Stimulated activated CD8-positive, alpha-beta memory T cell treated with anti-CD3 and anti-CD28 coated beads, Interleukin-15, amount 100 ng/mL, for 48 hours (primary cell): ENCODE measurements at regions not wholly inside any gene's neighbourhood (a gene's known extent, or its start where the extent isn't known, plus 50 kb on each side); places are given as distances from the start of the nearest gene placed in this dataset.

Experiments used
- DNase-seq, 2 donors: peaks; one replicate each; pipeline ENCODE4 v3.0.0-alpha.2; 2020; ENCODE audit warnings: low read depth in 2 of 2

GRCh38 chr6:168884050-168884645 is 369.5 kb downstream of the THBS2 start:
- DNase-seq, result no peak

GRCh38 chr6:168883410-168884049 is 370.1 kb downstream of the THBS2 start:
- no peak for DNase-seq

GRCh38 chr6:168880271-168880670 is 373.4 kb downstream of the THBS2 start:
- DNase-seq, result no peak

GRCh38 chr6:168877821-168878282 is 375.8 kb downstream of the THBS2 start:
- DNase-seq, result no peak

GRCh38 chr6:168876956-168877355 is 376.7 kb downstream of the THBS2 start:
- no peak for DNase-seq

GRCh38 chr6:168875811-168876576 is 377.7 kb downstream of the THBS2 start:
- no peak for DNase-seq

- DNase-seq, result no peak
Observed at GRCh38 chr6:168874637-168875036, 379.0 kb downstream of the THBS2 start.

GRCh38 chr6:168873278-168874190 is 380.1 kb downstream of the THBS2 start:
- no peak for DNase-seq

GRCh38 chr6:168871642-168872315 is 381.9 kb downstream of the THBS2 start:
- DNase-seq, result no peak

GRCh38 chr6:168870982-168871381 is 382.7 kb downstream of the THBS2 start:
- DNase-seq, result no peak

- no peak for DNase-seq
Observed at GRCh38 chr6:168867247-168868102, 386.2 kb downstream of the THBS2 start.

- no peak for DNase-seq
Observed at GRCh38 chr6:168866534-168866933, 387.1 kb downstream of the THBS2 start.

GRCh38 chr6:168865522-168865921 is 388.1 kb downstream of the THBS2 start:
- no peak for DNase-seq

- no peak for DNase-seq
Observed at GRCh38 chr6:168864541-168865460, 388.8 kb downstream of the THBS2 start.

- no peak for DNase-seq
Observed at GRCh38 chr6:168863467-168863866, 390.2 kb downstream of the THBS2 start.

GRCh38 chr6:168862346-168862980 is 391.2 kb downstream of the THBS2 start:
- no peak for DNase-seq

- DNase-seq, result no peak
Observed at GRCh38 chr6:168860987-168861386, 392.7 kb downstream of the THBS2 start.

GRCh38 chr6:168860341-168860740 is 393.3 kb downstream of the THBS2 start:
- no peak for DNase-seq

- DNase-seq, result no peak
Observed at GRCh38 chr6:168858926-168859325, 394.7 kb downstream of the THBS2 start.
